ENCODE measurements at regions not wholly inside any gene's neighbourhood (a gene's known extent, or its start where the extent isn't known, plus 50 kb on each side); places are given as distances from the start of the nearest gene placed in this dataset.
"Not testable (repeated sequence)": the region's sequence is repeated elsewhere in the genome, so short reads cannot be mapped to it uniquely, and the experiment has no call there.

DNA sequence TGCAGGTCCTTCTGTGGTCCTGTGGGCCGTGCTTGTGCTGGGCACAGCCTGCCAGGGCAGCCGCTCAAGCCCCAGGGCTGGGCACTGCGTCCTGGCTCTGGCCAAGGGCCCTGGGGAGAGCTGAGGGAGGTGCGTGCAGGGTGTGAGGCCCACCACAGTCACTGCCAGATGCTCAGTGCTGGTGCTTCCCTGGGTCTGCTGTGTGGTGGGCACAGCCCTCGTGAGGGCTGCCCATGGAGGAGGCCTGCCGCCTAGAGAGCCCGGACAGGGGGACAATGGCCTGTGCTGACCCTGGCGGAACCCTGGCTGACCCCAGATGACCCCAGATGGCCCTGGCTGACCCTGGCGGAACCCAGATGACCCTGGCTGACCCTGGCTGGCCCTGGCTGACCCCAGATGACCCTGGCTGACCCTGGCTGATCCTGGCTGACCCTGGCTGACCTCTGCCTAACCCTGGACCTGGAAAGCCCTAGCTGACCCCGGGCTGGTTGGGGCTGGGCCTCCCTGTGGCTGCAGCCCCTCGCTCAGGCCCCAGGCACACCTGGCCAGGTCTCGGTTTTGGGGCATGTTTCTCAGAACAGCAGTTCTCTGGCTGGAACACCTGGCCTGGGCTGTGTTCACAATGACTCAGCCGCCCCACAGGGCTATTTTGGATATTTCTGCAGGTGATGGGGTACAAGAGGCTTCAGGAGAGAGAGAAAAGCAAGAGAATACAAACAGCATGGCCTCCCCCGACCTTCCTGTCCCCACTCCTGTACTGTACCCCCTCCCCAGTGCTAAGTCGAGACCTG, 55.4 kb downstream of the TMEM121 start:
- FAIRE-seq: no peak
- TF ChIP-seq POLR2AphosphoS5 (IDR thresholded peaks at IDR 0.05; ENCODE audit: low read depth, low read length): peak; percentile 57; the same call in 1 of the 2 replicates
- no peak for TF ChIP-seq TAF1 (IDR thresholded peaks at IDR 0.05; ENCODE audit: borderline replicate concordance, low read depth, low read length)
- DNase-seq (ENCODE audit: insufficient read length): peak; percentile 53

- DNase-seq (ENCODE audit: insufficient read length) (peak; percentile 33), FAIRE-seq (peak; percentile 100)
- TF ChIP-seq POLR2AphosphoS5 (IDR thresholded peaks at IDR 0.05; ENCODE audit: low read depth, low read length): no peak
- peak; percentile 46; the same call in 1 of the 2 replicates for TF ChIP-seq POLR2A (IDR thresholded peaks at IDR 0.05; ENCODE audit: low read depth, low read length)
Measured at GRCh38 chr14:105582639-105583038, 56.3 kb downstream of the TMEM121 start.

- FAIRE-seq; DNase-seq (ENCODE audit: insufficient read length): not testable (repeated sequence)
Measured at GRCh38 chr14:105583914-105584313, 57.5 kb downstream of the TMEM121 start.

GRCh38 chr14:105585290-105585689, 58.9 kb downstream of the TMEM121 start:
- not testable (repeated sequence) for DNase-seq (ENCODE audit: insufficient read length); FAIRE-seq

- DNase-seq (ENCODE audit: insufficient read length): not testable (repeated sequence)
- FAIRE-seq: peak; percentile 94
Measured at GRCh38 chr14:105585722-105586121, 59.3 kb downstream of the TMEM121 start.

- DNase-seq (ENCODE audit: insufficient read length): not testable (repeated sequence)
- FAIRE-seq: peak; percentile 76
Measured at GRCh38 chr14:105586144-105586872, 59.9 kb downstream of the TMEM121 start.

DNA sequence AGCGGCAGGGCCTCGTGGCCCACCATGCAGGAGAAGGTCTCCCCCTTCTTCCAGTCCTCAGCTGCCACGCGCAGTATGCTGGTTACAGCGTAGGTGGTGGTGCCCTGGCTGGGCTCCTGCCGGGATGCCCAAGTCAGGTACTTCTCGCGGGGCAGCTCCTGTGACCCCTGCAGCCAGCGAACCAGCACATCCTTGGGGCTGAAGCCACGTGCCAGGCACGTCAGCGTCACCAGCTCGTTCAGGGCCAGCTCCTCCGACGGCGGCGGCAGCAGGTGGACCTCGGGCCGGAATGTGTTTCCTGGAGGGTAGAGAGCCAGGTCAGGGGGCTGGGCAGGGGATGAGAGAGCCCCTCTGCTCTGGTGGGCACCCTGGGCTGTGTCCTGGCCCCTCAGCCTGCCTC, 60.7 kb downstream of the TMEM121 start:
- not testable (repeated sequence) for FAIRE-seq; DNase-seq (ENCODE audit: insufficient read length)

GRCh38 chr14:105587482-105588235, 61.3 kb downstream of the TMEM121 start:
- DNase-seq (ENCODE audit: insufficient read length); FAIRE-seq: not testable (repeated sequence)

- FAIRE-seq (no peak), DNase-seq (ENCODE audit: insufficient read length) (no peak)
- no peak for TF ChIP-seq POLR2A (IDR thresholded peaks at IDR 0.05; ENCODE audit: low read depth, low read length)
- TF ChIP-seq TAF1 (IDR thresholded peaks at IDR 0.05; ENCODE audit: borderline replicate concordance, low read depth, low read length): no peak
- no peak for TF ChIP-seq POLR2AphosphoS5 (IDR thresholded peaks at IDR 0.05; ENCODE audit: low read depth, low read length)
Measured at GRCh38 chr14:105588236-105588860, 62.0 kb downstream of the TMEM121 start.

- no peak for TF ChIP-seq POLR2A (IDR thresholded peaks at IDR 0.05; ENCODE audit: low read depth, low read length)
- no peak for TF ChIP-seq POLR2AphosphoS5 (IDR thresholded peaks at IDR 0.05; ENCODE audit: low read depth, low read length)
- TF ChIP-seq TAF1 (IDR thresholded peaks at IDR 0.05; ENCODE audit: borderline replicate concordance, low read depth, low read length): no peak
- DNase-seq (ENCODE audit: insufficient read length) (no peak), FAIRE-seq (no peak)
Measured at GRCh38 chr14:105589161-105589925, 63.0 kb downstream of the TMEM121 start.

DNA sequence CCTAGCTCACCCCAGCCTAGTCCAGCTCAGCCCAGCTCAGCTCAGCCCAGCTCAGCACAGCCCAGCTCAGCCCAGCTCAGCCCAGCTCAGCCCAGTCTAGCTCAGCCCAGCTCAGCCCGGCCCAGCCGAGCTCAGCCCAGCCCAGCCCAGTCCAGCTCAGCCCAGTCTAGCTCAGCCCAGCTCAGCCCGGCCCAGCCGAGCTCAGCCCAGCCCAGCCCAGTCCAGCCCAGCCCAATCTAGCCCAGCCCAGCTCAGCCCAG, 63.5 kb downstream of the TMEM121 start:
- DNase-seq (ENCODE audit: insufficient read length); FAIRE-seq: not testable (repeated sequence)

DNA sequence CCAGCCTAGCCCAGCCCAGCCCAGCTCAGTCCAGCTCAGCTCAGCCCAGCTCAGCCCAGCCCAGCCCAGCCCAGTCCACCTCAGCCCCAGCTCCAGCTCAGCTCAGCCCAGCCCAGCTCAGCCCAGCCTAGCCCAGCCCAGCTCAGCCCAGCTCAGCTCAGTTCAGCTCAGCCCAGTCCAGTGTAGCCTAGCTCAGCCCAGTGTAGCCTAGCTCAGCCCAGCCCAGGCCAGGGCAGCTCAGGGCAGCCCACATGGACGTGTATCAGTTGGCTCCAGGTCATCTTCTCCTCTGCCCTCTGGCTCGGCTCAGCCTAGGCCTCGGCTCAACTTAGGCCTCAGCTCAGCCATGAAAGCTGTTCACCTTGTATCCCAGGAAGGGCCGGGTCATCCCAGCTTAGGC, 64.7 kb downstream of the TMEM121 start:
- TF ChIP-seq POLR2A (IDR thresholded peaks at IDR 0.05; ENCODE audit: low read depth, low read length): no peak
- no peak for TF ChIP-seq TAF1 (IDR thresholded peaks at IDR 0.05; ENCODE audit: borderline replicate concordance, low read depth, low read length)
- no peak for TF ChIP-seq POLR2AphosphoS5 (IDR thresholded peaks at IDR 0.05; ENCODE audit: low read depth, low read length)
- DNase-seq (ENCODE audit: insufficient read length) (no peak), FAIRE-seq (no peak)

- FAIRE-seq; DNase-seq (ENCODE audit: insufficient read length): not testable (repeated sequence)
Measured at GRCh38 chr14:105591792-105592341, 65.5 kb downstream of the TMEM121 start.

- not testable (repeated sequence) for FAIRE-seq; DNase-seq (ENCODE audit: insufficient read length)
Measured at GRCh38 chr14:105592646-105593045, 66.3 kb downstream of the TMEM121 start.

GRCh38 chr14:105595346-105595745, 69.0 kb downstream of the TMEM121 start:
- peak; percentile 71 for FAIRE-seq
- DNase-seq (ENCODE audit: insufficient read length): not testable (repeated sequence)

DNA sequence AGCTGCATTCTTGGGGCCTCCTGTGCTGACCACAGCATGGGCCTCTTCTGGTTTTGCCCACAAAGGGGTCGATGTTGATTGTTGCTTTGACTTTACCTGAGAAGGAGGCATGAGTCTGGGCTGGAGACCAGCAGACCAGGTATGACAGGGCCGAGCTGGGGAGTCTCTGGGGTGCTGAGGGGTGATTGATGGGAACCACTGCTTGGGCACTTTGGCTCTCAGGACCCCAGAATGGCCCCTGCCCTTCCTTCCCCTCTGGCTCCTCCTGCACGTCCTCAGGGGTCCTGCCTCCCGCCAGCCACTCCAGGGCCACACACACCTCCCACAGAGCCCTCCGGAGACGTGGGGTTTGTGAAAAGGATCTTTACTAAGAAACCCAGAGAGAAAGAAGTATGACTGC, 70.0 kb downstream of the TMEM121 start:
- not testable (repeated sequence) for DNase-seq (ENCODE audit: insufficient read length); FAIRE-seq

GRCh38 chr14:105598040-105598763, 71.8 kb downstream of the TMEM121 start:
- not testable (repeated sequence) for DNase-seq (ENCODE audit: insufficient read length); FAIRE-seq
